ENCODE measurements at regions not wholly inside any gene's neighbourhood (a gene's known extent, or its start where the extent isn't known, plus 50 kb on each side); places are given as distances from the start of the nearest gene placed in this dataset.
"Not testable (repeated sequence)": the region's sequence is repeated elsewhere in the genome, so short reads cannot be mapped to it uniquely, and the experiment has no call there.

- H3K9me2 ChIP-seq (replicated peaks; ENCODE audit: insufficient read depth, low read length); H3K36me3 ChIP-seq (ENCODE audit: low read length); H3K27ac ChIP-seq (ENCODE audit: low read depth, low read length); H3F3A ChIP-seq (ENCODE audit: insufficient read depth); H3K4me3 ChIP-seq (ENCODE audit: insufficient read depth, low read length, poor library complexity, severe bottlenecking); H3K9ac ChIP-seq (ENCODE audit: low read length); H3K9me3 ChIP-seq (ENCODE audit: insufficient read depth, low read length); H3K4me2 ChIP-seq (ENCODE audit: low read depth, low read length, poor library complexity, severe bottlenecking); H3K27me3 ChIP-seq (ENCODE audit: low read length); H2AFZ ChIP-seq (ENCODE audit: low read depth, low read length, severe bottlenecking); H4K20me1 ChIP-seq (ENCODE audit: low read depth, low read length): not testable (repeated sequence)
- H3K79me2 ChIP-seq (ENCODE audit: insufficient read depth, low read length) = peaks cover 31% of the 10 kb centered on the region; the same call in 1 of the 2 replicates
These were observed 84.7 kb downstream of the METTL2B start for GRCh38 chr7:128561116-128561722.

GRCh38 chr7:128562795-128563194 is 86.2 kb downstream of the METTL2B start:
- H3K79me2 ChIP-seq (ENCODE audit: insufficient read depth, low read length) = peaks cover 35% of the 10 kb centered on the region; the same call in 1 of the 2 replicates
- H3K4me2 ChIP-seq (ENCODE audit: low read depth, low read length, poor library complexity, severe bottlenecking); H3K36me3 ChIP-seq (ENCODE audit: low read length); H3K9ac ChIP-seq (ENCODE audit: low read length); H3K4me3 ChIP-seq (ENCODE audit: insufficient read depth, low read length, poor library complexity, severe bottlenecking); H3K9me2 ChIP-seq (replicated peaks; ENCODE audit: insufficient read depth, low read length); H3F3A ChIP-seq (ENCODE audit: insufficient read depth); H3K9me3 ChIP-seq (ENCODE audit: insufficient read depth, low read length); H3K27ac ChIP-seq (ENCODE audit: low read depth, low read length); H4K20me1 ChIP-seq (ENCODE audit: low read depth, low read length); H3K27me3 ChIP-seq (ENCODE audit: low read length); H2AFZ ChIP-seq (ENCODE audit: low read depth, low read length, severe bottlenecking): not testable (repeated sequence)

- H3K27ac ChIP-seq (ENCODE audit: low read depth, low read length); H3K27me3 ChIP-seq (ENCODE audit: low read length): not testable (repeated sequence)
These were observed 87.7 kb downstream of the METTL2B start for GRCh38 chr7:128564123-128564700.

GRCh38 chr7:128564932-128565864 is 88.7 kb downstream of the METTL2B start:
- not testable (repeated sequence) for H3K9ac ChIP-seq (ENCODE audit: low read length); H3K4me3 ChIP-seq (ENCODE audit: insufficient read depth, low read length, poor library complexity, severe bottlenecking); H3K36me3 ChIP-seq (ENCODE audit: low read length); H2AFZ ChIP-seq (ENCODE audit: low read depth, low read length, severe bottlenecking); H3K27me3 ChIP-seq (ENCODE audit: low read length); H3K9me2 ChIP-seq (replicated peaks; ENCODE audit: insufficient read depth, low read length); H3K27ac ChIP-seq (ENCODE audit: low read depth, low read length); H4K20me1 ChIP-seq (ENCODE audit: low read depth, low read length); H3K9me3 ChIP-seq (ENCODE audit: insufficient read depth, low read length); H3K4me2 ChIP-seq (ENCODE audit: low read depth, low read length, poor library complexity, severe bottlenecking); H3F3A ChIP-seq (ENCODE audit: insufficient read depth)
- peaks cover 29% of the 10 kb centered on the region; the same call in 1 of the 2 replicates for H3K79me2 ChIP-seq (ENCODE audit: insufficient read depth, low read length)

More at GRCh38 chr7:128564123-128564700, 87.7 kb downstream of the METTL2B start:
- H4K20me1 ChIP-seq (ENCODE audit: low read depth, low read length); H3F3A ChIP-seq (ENCODE audit: insufficient read depth); H3K9ac ChIP-seq (ENCODE audit: low read length); H3K9me3 ChIP-seq (ENCODE audit: insufficient read depth, low read length); H3K4me2 ChIP-seq (ENCODE audit: low read depth, low read length, poor library complexity, severe bottlenecking); H3K4me3 ChIP-seq (ENCODE audit: insufficient read depth, low read length, poor library complexity, severe bottlenecking); H3K9me2 ChIP-seq (replicated peaks; ENCODE audit: insufficient read depth, low read length); H3K36me3 ChIP-seq (ENCODE audit: low read length); H2AFZ ChIP-seq (ENCODE audit: low read depth, low read length, severe bottlenecking): not testable (repeated sequence)
- peaks cover 35% of the 10 kb centered on the region; the same call in 1 of the 2 replicates for H3K79me2 ChIP-seq (ENCODE audit: insufficient read depth, low read length)

GRCh38 chr7:128575277-128575676 is 96.8 kb upstream of the GARIN1A start:
- not testable (repeated sequence) for H3K79me2 ChIP-seq (ENCODE audit: insufficient read depth, low read length); H3K27ac ChIP-seq (ENCODE audit: low read depth, low read length); H3K36me3 ChIP-seq (ENCODE audit: low read length); H3K4me3 ChIP-seq (ENCODE audit: insufficient read depth, low read length, poor library complexity, severe bottlenecking); H3K9me2 ChIP-seq (replicated peaks; ENCODE audit: insufficient read depth, low read length); H4K20me1 ChIP-seq (ENCODE audit: low read depth, low read length); H3K4me2 ChIP-seq (ENCODE audit: low read depth, low read length, poor library complexity, severe bottlenecking); H3K9ac ChIP-seq (ENCODE audit: low read length); H3K9me3 ChIP-seq (ENCODE audit: insufficient read depth, low read length); H3K27me3 ChIP-seq (ENCODE audit: low read length); H2AFZ ChIP-seq (ENCODE audit: low read depth, low read length, severe bottlenecking); H3F3A ChIP-seq (ENCODE audit: insufficient read depth)

- H3K9ac ChIP-seq (ENCODE audit: low read length); H3K4me3 ChIP-seq (ENCODE audit: insufficient read depth, low read length, poor library complexity, severe bottlenecking); H3K27me3 ChIP-seq (ENCODE audit: low read length); H4K20me1 ChIP-seq (ENCODE audit: low read depth, low read length); H3F3A ChIP-seq (ENCODE audit: insufficient read depth); H2AFZ ChIP-seq (ENCODE audit: low read depth, low read length, severe bottlenecking); H3K9me2 ChIP-seq (replicated peaks; ENCODE audit: insufficient read depth, low read length); H3K9me3 ChIP-seq (ENCODE audit: insufficient read depth, low read length); H3K79me2 ChIP-seq (ENCODE audit: insufficient read depth, low read length); H3K4me2 ChIP-seq (ENCODE audit: low read depth, low read length, poor library complexity, severe bottlenecking); H3K36me3 ChIP-seq (ENCODE audit: low read length); H3K27ac ChIP-seq (ENCODE audit: low read depth, low read length): not testable (repeated sequence)
These were observed 95.1 kb upstream of the GARIN1A start for GRCh38 chr7:128576953-128577352.

GRCh38 chr7:128579843-128580242 is 92.2 kb upstream of the GARIN1A start:
- not testable (repeated sequence) for H3K27me3 ChIP-seq (ENCODE audit: low read length)

More at GRCh38 chr7:128579843-128580242, 92.2 kb upstream of the GARIN1A start:
- H3K36me3 ChIP-seq (ENCODE audit: low read length); H4K20me1 ChIP-seq (ENCODE audit: low read depth, low read length); H3F3A ChIP-seq (ENCODE audit: insufficient read depth); H3K4me3 ChIP-seq (ENCODE audit: insufficient read depth, low read length, poor library complexity, severe bottlenecking); H3K27ac ChIP-seq (ENCODE audit: low read depth, low read length); H2AFZ ChIP-seq (ENCODE audit: low read depth, low read length, severe bottlenecking); H3K9me2 ChIP-seq (replicated peaks; ENCODE audit: insufficient read depth, low read length); H3K9me3 ChIP-seq (ENCODE audit: insufficient read depth, low read length); H3K9ac ChIP-seq (ENCODE audit: low read length); H3K4me2 ChIP-seq (ENCODE audit: low read depth, low read length, poor library complexity, severe bottlenecking); H3K79me2 ChIP-seq (ENCODE audit: insufficient read depth, low read length): not testable (repeated sequence)

Data from SU-DHL-6 (cell line).